GM23338 (cell line): ENCODE measurements at regions not wholly inside any gene's neighbourhood (a gene's known extent, or its start where the extent isn't known, plus 50 kb on each side); places are given as distances from the start of the nearest gene placed in this dataset.

Experiments
- ATAC-seq: fragments of 200-7000 bp; cut with Tn5 transposase; 3 replicates; pipeline ENCODE4 v1.9.1; 2020
- DNase-seq: peaks from one replicate; pipeline ENCODE4 v3.0.0-alpha.2; 2015; ENCODE audit warnings: low spot score
- H2AFZ ChIP-seq: fragments of 200-600 bp; sonication (generic); 2 replicates; pipeline ENCODE4 v1.8.0; 2016; ENCODE audit warnings: antibody characterized with exemption, mild to moderate bottlenecking, moderate library complexity
- H3F3A ChIP-seq: fragments of 200-600 bp; sonication (generic); replicated peaks from 2 replicates; pipeline ENCODE4 v1.8.0; 2017; ENCODE audit warnings: antibody characterized with exemption, mixed run types, low read depth
- H3K27ac ChIP-seq: fragments of 200-600 bp; sonication (generic); 2 replicates; pipeline ENCODE4 v1.6.1; 2016; ENCODE audit warnings: low read depth
- H3K27me3 ChIP-seq: fragments of 200-600 bp; sonication (generic); 2 replicates; pipeline ENCODE4 v1.8.0; 2016; ENCODE audit warnings: mild to moderate bottlenecking, mixed run types, moderate library complexity; ENCODE audit not compliant: insufficient read depth
- H3K36me3 ChIP-seq: fragments of 200-600 bp; sonication (generic); 2 replicates; pipeline ENCODE4 v1.8.0; 2016; ENCODE audit warnings: mild to moderate bottlenecking; ENCODE audit not compliant: insufficient read depth
- H3K4me1 ChIP-seq: fragments of 200-600 bp; sonication (generic); 2 replicates; pipeline ENCODE4 v1.8.0; 2016; ENCODE audit warnings: mild to moderate bottlenecking, moderate library complexity; ENCODE audit not compliant: insufficient read depth
- H3K4me2 ChIP-seq: fragments of 200-600 bp; sonication (generic); 2 replicates; pipeline ENCODE4 v1.7.1; 2017; ENCODE audit warnings: mixed run types
- H3K4me3 ChIP-seq: fragments of 200-600 bp; sonication (generic); 2 replicates; pipeline ENCODE4 v1.6.1; 2016; ENCODE audit warnings: mixed run types
- H3K79me2 ChIP-seq: fragments of 200-600 bp; sonication (generic); replicated peaks from 2 replicates; pipeline ENCODE4 v1.8.0; 2017; ENCODE audit warnings: mild to moderate bottlenecking; ENCODE audit not compliant: insufficient read depth
- H3K9me2 ChIP-seq: fragments of 200-600 bp; sonication (generic); 2 replicates; pipeline ENCODE4 v1.8.0; 2017; ENCODE audit not compliant: insufficient read depth
- H4K20me1 ChIP-seq: fragments of 200-600 bp; sonication (generic); replicated peaks from 2 replicates; pipeline ENCODE4 v1.8.0; 2017; ENCODE audit warnings: mild to moderate bottlenecking; ENCODE audit not compliant: insufficient read depth
- H3K27ac Mint-ChIP-seq: 2 replicates; pipeline ENCODE4 v1.8.0; 2020; ENCODE audit warnings: inconsistent platforms, mild to moderate bottlenecking, moderate library complexity, mixed read lengths
- H3K27me3 Mint-ChIP-seq: 3 replicates; pipeline ENCODE4 v1.8.0; 2022; ENCODE audit warnings: low read depth, mild to moderate bottlenecking, moderate library complexity, mixed read lengths, inconsistent platforms; ENCODE audit not compliant: insufficient read depth, poor library complexity
- H3K36me3 Mint-ChIP-seq: 3 replicates; pipeline ENCODE4 v1.8.0; 2021; ENCODE audit warnings: low read depth, mild to moderate bottlenecking, inconsistent platforms, moderate library complexity, mixed read lengths
- H3K4me1 Mint-ChIP-seq: 3 replicates; pipeline ENCODE4 v1.8.0; 2020; ENCODE audit warnings: mild to moderate bottlenecking, inconsistent platforms, mixed read lengths
- H3K4me3 Mint-ChIP-seq: 3 replicates; pipeline ENCODE4 v1.8.0; 2021; ENCODE audit warnings: moderate library complexity, mild to moderate bottlenecking, inconsistent platforms, mixed read lengths
- H3K9me3 Mint-ChIP-seq: 3 replicates; pipeline ENCODE4 v1.8.0; 2020; ENCODE audit warnings: moderate library complexity, mild to moderate bottlenecking, inconsistent platforms, mixed read lengths
- EZH2 ChIP-seq: fragments of 200-600 bp; sonication (generic); IDR thresholded peaks from one replicate; pipeline ENCODE4 v1.8.0; 2017; ENCODE audit warnings: antibody characterized with exemption, mild to moderate bottlenecking, low read depth; ENCODE audit not compliant: unreplicated experiment
- EZH2phosphoT487 ChIP-seq: fragments of 200-600 bp; sonication (generic); IDR thresholded peaks from one replicate; pipeline ENCODE4 v1.8.1; 2018; ENCODE audit warnings: antibody characterized with exemption; ENCODE audit not compliant: unreplicated experiment
- JUNB ChIP-seq: IDR thresholded peaks from one replicate; pipeline ENCODE4 v1.6.1; 2016; ENCODE audit warnings: antibody characterized with exemption; ENCODE audit not compliant: unreplicated experiment
- NANOG ChIP-seq: IDR thresholded peaks from 2 replicates; pipeline ENCODE4 v1.6.1; 2016; ENCODE audit warnings: antibody characterized with exemption, borderline replicate concordance
- POLR2AphosphoS5 ChIP-seq: IDR thresholded peaks from 2 replicates; pipeline ENCODE4 v1.6.1; 2016; ENCODE audit warnings: antibody characterized with exemption, low read depth
- STAT1 ChIP-seq: IDR thresholded peaks from one replicate; pipeline ENCODE4 v1.6.1; 2016; ENCODE audit warnings: antibody characterized with exemption; ENCODE audit not compliant: unreplicated experiment
- ZNF331 ChIP-seq: fragments of 250-450 bp; sonication (Bioruptor Pico); IDR thresholded peaks from 2 replicates; pipeline ENCODE4 v1.5.0; 2020; ENCODE audit warnings: low read depth, mild to moderate bottlenecking, moderate library complexity
- TF ChIP-seq, protein P1 (sequence below): fragments of 250-450 bp; sonication (Bioruptor Pico); IDR thresholded peaks from 2 replicates; pipeline ENCODE4 v1.5.0; 2020; ENCODE audit warnings: mild to moderate bottlenecking, moderate library complexity
- TF ChIP-seq, protein P2 (sequence below): IDR thresholded peaks from 2 replicates; pipeline ENCODE4 v1.6.1; 2016; ENCODE audit warnings: antibody characterized with exemption

DNA sequence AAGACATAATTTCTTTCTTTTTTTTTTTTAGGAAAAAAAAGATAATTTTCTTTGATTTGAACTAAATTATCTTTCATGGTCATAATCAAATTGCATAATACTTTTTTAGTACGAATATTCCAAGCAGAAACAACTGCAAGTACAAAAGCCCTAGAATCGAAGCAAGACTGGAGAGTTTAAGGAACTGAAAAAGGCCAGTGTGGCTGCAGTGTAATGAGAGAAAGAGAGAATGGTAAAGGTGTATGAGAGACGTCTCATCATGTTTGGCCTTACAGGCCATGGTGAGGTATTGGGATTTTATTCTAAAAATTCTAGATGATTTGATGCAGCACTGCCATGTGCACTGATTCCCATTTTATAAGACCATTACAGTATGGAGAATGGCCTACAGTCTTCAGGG, 180.9 kb downstream of the SUCNR1 start (continued):
- TF ChIP-seq, protein P1, sequence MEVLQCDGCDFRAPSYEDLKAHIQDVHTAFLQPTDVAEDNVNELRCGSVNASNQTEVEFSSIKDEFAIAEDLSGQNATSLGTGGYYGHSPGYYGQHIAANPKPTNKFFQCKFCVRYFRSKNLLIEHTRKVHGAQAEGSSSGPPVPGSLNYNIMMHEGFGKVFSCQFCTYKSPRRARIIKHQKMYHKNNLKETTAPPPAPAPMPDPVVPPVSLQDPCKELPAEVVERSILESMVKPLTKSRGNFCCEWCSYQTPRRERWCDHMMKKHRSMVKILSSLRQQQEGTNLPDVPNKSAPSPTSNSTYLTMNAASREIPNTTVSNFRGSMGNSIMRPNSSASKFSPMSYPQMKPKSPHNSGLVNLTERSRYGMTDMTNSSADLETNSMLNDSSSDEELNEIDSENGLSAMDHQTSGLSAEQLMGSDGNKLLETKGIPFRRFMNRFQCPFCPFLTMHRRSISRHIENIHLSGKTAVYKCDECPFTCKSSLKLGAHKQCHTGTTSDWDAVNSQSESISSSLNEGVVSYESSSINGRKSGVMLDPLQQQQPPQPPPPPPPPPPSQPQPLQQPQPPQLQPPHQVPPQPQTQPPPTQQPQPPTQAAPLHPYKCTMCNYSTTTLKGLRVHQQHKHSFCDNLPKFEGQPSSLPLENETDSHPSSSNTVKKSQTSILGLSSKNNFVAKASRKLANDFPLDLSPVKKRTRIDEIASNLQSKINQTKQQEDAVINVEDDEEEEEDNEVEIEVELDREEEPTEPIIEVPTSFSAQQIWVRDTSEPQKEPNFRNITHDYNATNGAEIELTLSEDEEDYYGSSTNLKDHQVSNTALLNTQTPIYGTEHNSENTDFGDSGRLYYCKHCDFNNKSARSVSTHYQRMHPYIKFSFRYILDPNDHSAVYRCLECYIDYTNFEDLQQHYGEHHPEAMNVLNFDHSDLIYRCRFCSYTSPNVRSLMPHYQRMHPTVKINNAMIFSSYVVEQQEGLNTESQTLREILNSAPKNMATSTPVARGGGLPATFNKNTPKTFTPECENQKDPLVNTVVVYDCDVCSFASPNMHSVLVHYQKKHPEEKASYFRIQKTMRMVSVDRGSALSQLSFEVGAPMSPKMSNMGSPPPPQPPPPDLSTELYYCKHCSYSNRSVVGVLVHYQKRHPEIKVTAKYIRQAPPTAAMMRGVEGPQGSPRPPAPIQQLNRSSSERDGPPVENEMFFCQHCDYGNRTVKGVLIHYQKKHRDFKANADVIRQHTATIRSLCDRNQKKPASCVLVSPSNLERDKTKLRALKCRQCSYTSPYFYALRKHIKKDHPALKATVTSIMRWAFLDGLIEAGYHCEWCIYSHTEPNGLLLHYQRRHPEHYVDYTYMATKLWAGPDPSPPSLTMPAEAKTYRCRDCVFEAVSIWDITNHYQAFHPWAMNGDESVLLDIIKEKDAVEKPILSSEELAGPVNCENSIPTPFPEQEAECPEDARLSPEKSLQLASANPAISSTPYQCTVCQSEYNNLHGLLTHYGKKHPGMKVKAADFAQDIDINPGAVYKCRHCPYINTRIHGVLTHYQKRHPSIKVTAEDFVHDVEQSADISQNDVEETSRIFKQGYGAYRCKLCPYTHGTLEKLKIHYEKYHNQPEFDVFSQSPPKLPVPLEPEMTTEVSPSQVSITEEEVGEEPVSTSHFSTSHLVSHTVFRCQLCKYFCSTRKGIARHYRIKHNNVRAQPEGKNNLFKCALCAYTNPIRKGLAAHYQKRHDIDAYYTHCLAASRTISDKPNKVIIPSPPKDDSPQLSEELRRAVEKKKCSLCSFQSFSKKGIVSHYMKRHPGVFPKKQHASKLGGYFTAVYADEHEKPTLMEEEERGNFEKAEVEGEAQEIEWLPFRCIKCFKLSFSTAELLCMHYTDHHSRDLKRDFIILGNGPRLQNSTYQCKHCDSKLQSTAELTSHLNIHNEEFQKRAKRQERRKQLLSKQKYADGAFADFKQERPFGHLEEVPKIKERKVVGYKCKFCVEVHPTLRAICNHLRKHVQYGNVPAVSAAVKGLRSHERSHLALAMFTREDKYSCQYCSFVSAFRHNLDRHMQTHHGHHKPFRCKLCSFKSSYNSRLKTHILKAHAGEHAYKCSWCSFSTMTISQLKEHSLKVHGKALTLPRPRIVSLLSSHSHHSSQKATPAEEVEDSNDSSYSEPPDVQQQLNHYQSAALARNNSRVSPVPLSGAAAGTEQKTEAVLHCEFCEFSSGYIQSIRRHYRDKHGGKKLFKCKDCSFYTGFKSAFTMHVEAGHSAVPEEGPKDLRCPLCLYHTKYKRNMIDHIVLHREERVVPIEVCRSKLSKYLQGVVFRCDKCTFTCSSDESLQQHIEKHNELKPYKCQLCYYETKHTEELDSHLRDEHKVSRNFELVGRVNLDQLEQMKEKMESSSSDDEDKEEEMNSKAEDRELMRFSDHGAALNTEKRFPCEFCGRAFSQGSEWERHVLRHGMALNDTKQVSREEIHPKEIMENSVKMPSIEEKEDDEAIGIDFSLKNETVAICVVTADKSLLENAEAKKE = no peak
- TF ChIP-seq NANOG = no peak
- TF ChIP-seq JUNB = no peak
- TF ChIP-seq POLR2AphosphoS5 = no peak
- TF ChIP-seq ZNF331 (CRISPR knock-in tag) = no peak
- no peak for TF ChIP-seq STAT1

DNA sequence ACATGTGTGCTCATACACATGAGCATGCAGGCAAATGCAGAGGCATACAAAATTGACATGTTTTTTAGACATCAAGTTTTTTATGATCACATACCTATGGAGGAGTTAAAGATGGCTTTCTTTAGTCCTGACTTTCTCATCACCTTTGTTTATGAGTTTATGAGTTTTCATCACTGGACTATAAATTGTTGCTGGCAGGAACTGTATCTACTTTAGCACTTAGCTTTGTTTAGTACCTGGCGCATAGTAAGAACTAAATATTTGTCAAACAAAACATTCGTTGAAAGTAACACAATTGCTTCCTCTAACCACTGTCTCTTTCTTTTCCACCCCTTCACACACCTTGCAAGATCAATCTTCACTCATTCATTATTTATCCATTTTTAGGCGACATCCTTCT, 182.6 kb downstream of the SUCNR1 start:
- peaks cover 9% of the 10 kb centered on the region for H3K4me1 ChIP-seq
- no peaks in the 10 kb centered on the region for H3K36me3 ChIP-seq
- Mint-ChIP-seq H3K27ac (no peak overlapping the region), H3K27me3 (no peaks in the 10 kb centered on the region), H3K9me3 (no peaks in the 10 kb centered on the region), H3K4me1 (peaks cover 8% of the 10 kb centered on the region; the same call in 2 of the 3 replicates), H3K4me3 (no peak overlapping the region), H3K36me3 (no peaks in the 10 kb centered on the region)
- 0 out of 2 replicates have a peak, but pooled peaks cover 2% of the 10 kb centered on the region for H3K9me2 ChIP-seq
- H3K4me3 ChIP-seq = no peak overlapping the region
- ATAC-seq (no peak), DNase-seq (no peak)
- no peaks in the 10 kb centered on the region for H3K27me3 ChIP-seq
- no peaks in the 10 kb centered on the region for H3F3A ChIP-seq
- no peak overlapping the region; the same call in 1 of the 2 replicates for H2AFZ ChIP-seq
- no peaks in the 10 kb centered on the region for H4K20me1 ChIP-seq
- no peak overlapping the region for H3K4me2 ChIP-seq
- no peak overlapping the region for H3K27ac ChIP-seq
- no peaks in the 10 kb centered on the region for H3K79me2 ChIP-seq
- TF ChIP-seq, protein P2, sequence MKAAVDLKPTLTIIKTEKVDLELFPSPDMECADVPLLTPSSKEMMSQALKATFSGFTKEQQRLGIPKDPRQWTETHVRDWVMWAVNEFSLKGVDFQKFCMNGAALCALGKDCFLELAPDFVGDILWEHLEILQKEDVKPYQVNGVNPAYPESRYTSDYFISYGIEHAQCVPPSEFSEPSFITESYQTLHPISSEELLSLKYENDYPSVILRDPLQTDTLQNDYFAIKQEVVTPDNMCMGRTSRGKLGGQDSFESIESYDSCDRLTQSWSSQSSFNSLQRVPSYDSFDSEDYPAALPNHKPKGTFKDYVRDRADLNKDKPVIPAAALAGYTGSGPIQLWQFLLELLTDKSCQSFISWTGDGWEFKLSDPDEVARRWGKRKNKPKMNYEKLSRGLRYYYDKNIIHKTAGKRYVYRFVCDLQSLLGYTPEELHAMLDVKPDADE = no peak
- TF ChIP-seq EZH2 (no peak), ZNF331 (CRISPR knock-in tag) (no peak), NANOG (no peak), EZH2phosphoT487 (no peak), POLR2AphosphoS5 (no peak)
- TF ChIP-seq, protein P1 = no peak
